Ascending aorta (tissue), 2 donors: ENCODE measurements at regions not wholly inside any gene's neighbourhood (a gene's known extent, or its start where the extent isn't known, plus 50 kb on each side); places are given as distances from the start of the nearest gene placed in this dataset.

ENCODE experiments used
- DNase-seq, 2 donors: peaks; one replicate each; pipeline ENCODE4 v3.0.0-alpha.2; 2019; ENCODE audit warnings: low spot score in 2 of 2
- H3K27ac ChIP-seq, 2 donors: fragments of 200-600 bp; sonication (generic); one replicate each; pipeline ENCODE4 v1.5.1; 2016 to 2017; ENCODE audit warnings: mild to moderate bottlenecking in 1 of 2
- H3K27me3 ChIP-seq: fragments of 200-600 bp; sonication (generic); one replicate; pipeline ENCODE4 v1.5.1; 2017
- H3K36me3 ChIP-seq, 2 donors: fragments of 200-600 bp; sonication (generic); one replicate each; pipeline ENCODE4 v1.5.1; 2016
- H3K4me1 ChIP-seq, 2 donors: fragments of 200-600 bp; sonication (generic); one replicate each; pipeline ENCODE4 v1.5.1; 2016 to 2017; ENCODE audit warnings: mild to moderate bottlenecking in 1 of 2
- H3K4me3 ChIP-seq, 2 donors: fragments of 200-600 bp; sonication (generic); one replicate each; pipeline ENCODE4 v1.5.1; 2016 to 2017; ENCODE audit warnings: mild to moderate bottlenecking in 1 of 2
- H3K9me3 ChIP-seq, 2 donors: fragments of 200-600 bp; sonication (generic); one replicate each; pipeline ENCODE4 v1.5.1; 2016
- intact Hi-C: fragments of 100-400 bp; cut with DNase I; formaldehyde crosslinking; loops from one replicate; pipeline ENCODE4 v1.15.1; 2023
- TF ChIP-seq, protein P1 (sequence below), 3 experiments: fragments of 200-600 bp in 2 of 3; fragments of 450-650 bp in 1 of 3; sonication (generic) in 2 of 3; IDR thresholded peaks; one replicate each; pipeline ENCODE4 v1.5.1; 2016 to 2019; ENCODE audit warnings: antibody characterized with exemption in 3 of 3, mild to moderate bottlenecking in 1 of 3, moderate library complexity in 1 of 3

DNA sequence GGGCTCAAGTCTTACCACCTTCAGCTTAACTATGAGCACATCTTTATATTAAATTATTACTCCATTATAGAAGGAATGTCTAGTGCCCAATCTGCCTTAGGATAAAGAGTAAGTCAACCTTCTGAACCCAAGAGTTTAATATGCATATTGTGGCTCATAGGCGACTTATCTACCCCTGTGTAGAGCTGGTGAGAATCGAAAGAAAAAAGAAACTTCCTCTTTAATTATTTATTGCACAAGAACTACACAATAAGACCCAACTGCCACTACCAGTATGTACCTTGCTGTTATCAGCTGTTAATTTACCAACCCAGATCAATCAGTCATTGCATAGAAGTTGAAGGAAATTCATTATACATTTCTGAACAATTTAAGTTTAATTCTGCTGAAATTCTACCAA lies 329.1 kb upstream of the SLC24A2 start:
- Histone ChIP-seq H3K4me3 (no peak overlapping the region), H3K36me3 (no peaks in the 10 kb centered on the region), H3K27me3 (no peaks in the 10 kb centered on the region), H3K4me1 (no peaks in the 10 kb centered on the region), H3K27ac (no peak overlapping the region), H3K9me3 (no peaks in the 10 kb centered on the region)
- intact Hi-C loops, result no loop called here
- TF ChIP-seq, protein P1, sequence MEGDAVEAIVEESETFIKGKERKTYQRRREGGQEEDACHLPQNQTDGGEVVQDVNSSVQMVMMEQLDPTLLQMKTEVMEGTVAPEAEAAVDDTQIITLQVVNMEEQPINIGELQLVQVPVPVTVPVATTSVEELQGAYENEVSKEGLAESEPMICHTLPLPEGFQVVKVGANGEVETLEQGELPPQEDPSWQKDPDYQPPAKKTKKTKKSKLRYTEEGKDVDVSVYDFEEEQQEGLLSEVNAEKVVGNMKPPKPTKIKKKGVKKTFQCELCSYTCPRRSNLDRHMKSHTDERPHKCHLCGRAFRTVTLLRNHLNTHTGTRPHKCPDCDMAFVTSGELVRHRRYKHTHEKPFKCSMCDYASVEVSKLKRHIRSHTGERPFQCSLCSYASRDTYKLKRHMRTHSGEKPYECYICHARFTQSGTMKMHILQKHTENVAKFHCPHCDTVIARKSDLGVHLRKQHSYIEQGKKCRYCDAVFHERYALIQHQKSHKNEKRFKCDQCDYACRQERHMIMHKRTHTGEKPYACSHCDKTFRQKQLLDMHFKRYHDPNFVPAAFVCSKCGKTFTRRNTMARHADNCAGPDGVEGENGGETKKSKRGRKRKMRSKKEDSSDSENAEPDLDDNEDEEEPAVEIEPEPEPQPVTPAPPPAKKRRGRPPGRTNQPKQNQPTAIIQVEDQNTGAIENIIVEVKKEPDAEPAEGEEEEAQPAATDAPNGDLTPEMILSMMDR (IDR thresholded peaks at IDR 0.05), result no peak
- DNase-seq, result no peak

DNA sequence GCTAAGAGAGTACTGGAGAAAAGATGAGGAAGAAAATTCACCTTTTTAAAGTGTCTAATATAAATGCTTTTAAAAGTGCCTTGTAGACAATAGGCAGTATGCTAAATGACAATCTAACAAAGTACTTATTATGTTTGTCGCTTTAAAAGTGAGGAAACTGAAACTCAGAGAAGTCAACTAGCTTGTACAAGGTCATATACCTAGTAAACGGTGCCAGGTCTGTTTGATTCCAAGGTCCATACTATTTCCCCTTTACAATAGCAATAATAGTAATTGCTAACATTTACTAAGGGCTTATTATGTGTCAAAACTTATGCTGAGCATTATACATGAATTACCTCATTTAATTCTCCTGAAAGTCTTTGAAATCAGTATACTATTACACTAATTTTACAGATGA lies 328.6 kb upstream of the SLC24A2 start:
- H3K36me3 ChIP-seq, result no peaks in the 10 kb centered on the region
- DNase-seq, result no peak
- H3K4me1 ChIP-seq, result no peaks in the 10 kb centered on the region
- intact Hi-C loops, result no loop called here
- no peak overlapping the region for H3K27ac ChIP-seq
- no peaks in the 10 kb centered on the region for H3K9me3 ChIP-seq
- H3K27me3 ChIP-seq, result no peaks in the 10 kb centered on the region
- TF ChIP-seq, protein P1 (IDR thresholded peaks at IDR 0.05), result no peak
- H3K4me3 ChIP-seq, result no peak overlapping the region

DNA sequence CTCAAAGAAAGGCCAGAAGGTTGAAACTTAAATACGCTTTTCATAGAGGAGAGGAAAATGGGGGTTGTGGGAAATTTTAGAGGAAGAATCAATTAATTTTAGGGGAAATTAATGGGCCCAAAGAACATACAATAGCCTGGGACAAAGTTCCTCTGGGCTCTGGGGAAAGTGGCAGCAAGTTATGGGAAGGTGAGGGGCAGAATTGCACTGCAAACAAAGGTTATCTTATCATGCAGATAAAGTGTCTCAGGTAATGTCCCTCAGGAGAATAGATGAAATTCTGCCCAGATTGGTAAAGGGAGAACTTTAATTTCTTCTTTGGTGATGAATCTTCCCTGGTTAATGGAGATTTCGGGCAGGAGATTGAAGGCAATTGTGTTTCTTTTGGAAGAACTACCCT lies 326.1 kb upstream of the SLC24A2 start:
- Histone ChIP-seq H3K36me3 (no peaks in the 10 kb centered on the region), H3K27me3 (no peaks in the 10 kb centered on the region), H3K4me1 (no peaks in the 10 kb centered on the region), H3K27ac (no peak overlapping the region), H3K9me3 (no peaks in the 10 kb centered on the region), H3K4me3 (no peak overlapping the region)
- DNase-seq, result no peak
- TF ChIP-seq, protein P1 (IDR thresholded peaks at IDR 0.05), result no peak
- intact Hi-C loops, result no loop called here

DNA sequence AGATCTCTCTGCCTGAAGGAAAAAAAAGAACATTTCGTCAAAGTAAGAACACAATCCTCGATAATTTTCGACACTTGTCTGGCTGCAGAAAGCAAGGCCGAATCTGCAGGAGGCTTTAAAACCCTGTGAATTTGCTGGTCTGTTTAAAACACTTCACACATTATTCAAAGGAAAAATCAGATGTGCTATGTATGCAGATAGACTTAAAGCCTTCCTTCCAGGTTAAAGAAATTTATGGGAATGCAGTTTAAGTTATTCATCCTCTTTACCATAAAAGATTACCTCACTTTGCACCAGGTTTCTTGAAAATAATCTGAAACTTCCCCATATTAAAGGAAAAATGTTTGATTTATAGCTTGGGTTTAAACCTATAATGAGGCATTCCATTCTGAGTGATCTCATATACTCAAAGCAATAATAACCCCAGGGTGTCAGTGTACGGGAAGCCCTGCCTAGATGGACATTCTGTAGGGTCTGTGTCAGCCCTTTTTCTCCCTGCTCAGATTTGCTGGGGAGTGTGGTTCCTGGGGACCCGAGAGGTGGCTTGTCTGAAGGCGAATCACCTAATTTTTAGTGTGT lies 323.5 kb upstream of the SLC24A2 start:
- Histone ChIP-seq H3K36me3 (no peaks in the 10 kb centered on the region), H3K4me3 (no peak overlapping the region), H3K27ac (no peak overlapping the region), H3K9me3 (no peaks in the 10 kb centered on the region), H3K27me3 (no peaks in the 10 kb centered on the region), H3K4me1 (no peaks in the 10 kb centered on the region)
- intact Hi-C loops, result no loop called here
- DNase-seq, result no peak
- TF ChIP-seq, protein P1 (IDR thresholded peaks at IDR 0.05), result no peak

DNA sequence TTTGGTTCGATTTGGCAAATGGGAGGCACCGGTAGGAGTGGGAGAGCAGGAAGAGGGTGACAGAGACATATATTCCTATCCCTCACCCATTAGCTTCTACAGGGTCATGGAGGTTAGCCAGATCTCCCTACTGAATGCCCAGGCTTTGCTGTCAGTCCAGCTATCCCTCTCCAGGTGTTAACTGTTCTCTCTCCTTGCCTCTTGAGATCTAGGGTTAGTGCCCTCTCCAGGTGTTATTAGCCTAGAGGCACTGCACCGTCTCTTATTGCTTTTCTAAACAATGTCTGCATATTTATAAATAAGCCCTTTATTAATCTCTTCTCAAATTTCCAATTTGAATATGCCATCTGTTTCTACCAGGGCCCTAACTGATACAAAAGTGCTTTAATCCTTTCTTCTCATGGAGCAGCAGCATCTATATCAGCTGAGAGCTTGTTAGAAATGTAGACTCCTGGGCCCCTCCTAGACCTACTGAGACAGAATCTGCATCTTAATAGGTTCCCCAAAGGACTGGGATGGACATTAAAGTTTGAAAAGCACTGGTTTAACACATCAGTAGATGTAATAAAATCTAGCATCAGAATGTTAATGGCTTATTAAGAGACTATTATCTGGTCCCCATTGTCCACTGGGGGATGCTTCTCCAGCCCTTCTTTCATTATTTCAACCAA lies 322.5 kb upstream of the SLC24A2 start:
- H3K4me1 ChIP-seq, result no peaks in the 10 kb centered on the region
- H3K4me3 ChIP-seq, result no peak overlapping the region
- TF ChIP-seq, protein P1 (IDR thresholded peaks at IDR 0.05), result no peak
- no peaks in the 10 kb centered on the region for H3K36me3 ChIP-seq
- H3K27ac ChIP-seq, result no peak overlapping the region
- no peak for DNase-seq
- intact Hi-C loops, result no loop called here
- H3K9me3 ChIP-seq, result no peaks in the 10 kb centered on the region
- no peaks in the 10 kb centered on the region for H3K27me3 ChIP-seq
